LNCaP clone FGC (cell line): ENCODE measurements at regions not wholly inside any gene's neighbourhood (a gene's known extent, or its start where the extent isn't known, plus 50 kb on each side); places are given as distances from the start of the nearest gene placed in this dataset.

Experiments
- DNase-seq: peaks from one replicate; pipeline ENCODE4 v3.0.0-alpha.2; 2011; ENCODE audit warnings: low read depth
- H3K4me3 ChIP-seq: 2 replicates; pipeline ENCODE4 v1.5.1; 2011; ENCODE audit warnings: mild to moderate bottlenecking, low read depth, low read length, control low read depth
- TF ChIP-seq, protein P1 (sequence below): IDR thresholded peaks from 2 replicates; pipeline ENCODE4 v1.5.1; 2012; ENCODE audit warnings: mild to moderate bottlenecking; ENCODE audit not compliant: control insufficient read depth, insufficient read depth; ENCODE audit errors: extremely low read depth

DNA sequence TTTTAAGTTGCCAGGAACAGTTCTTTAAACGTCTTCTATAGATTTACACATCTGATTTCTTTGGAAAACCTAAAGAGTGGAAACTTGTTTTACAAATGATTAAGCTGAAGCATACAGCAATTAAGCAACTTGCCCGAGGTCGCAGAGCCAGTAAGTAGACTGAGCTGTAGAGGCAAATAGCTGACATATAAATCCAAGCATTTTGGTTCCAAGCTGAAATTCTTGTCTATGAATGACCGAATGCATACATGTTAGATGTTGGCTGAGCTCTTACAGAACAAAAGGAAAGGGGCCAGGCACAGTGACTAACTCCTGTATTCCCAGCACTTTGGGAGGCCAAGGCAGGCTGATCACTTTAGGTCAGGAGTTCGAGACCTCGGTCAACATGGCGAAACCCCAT is 101.8 kb upstream of the SGK1 start:
- TF ChIP-seq, protein P1, sequence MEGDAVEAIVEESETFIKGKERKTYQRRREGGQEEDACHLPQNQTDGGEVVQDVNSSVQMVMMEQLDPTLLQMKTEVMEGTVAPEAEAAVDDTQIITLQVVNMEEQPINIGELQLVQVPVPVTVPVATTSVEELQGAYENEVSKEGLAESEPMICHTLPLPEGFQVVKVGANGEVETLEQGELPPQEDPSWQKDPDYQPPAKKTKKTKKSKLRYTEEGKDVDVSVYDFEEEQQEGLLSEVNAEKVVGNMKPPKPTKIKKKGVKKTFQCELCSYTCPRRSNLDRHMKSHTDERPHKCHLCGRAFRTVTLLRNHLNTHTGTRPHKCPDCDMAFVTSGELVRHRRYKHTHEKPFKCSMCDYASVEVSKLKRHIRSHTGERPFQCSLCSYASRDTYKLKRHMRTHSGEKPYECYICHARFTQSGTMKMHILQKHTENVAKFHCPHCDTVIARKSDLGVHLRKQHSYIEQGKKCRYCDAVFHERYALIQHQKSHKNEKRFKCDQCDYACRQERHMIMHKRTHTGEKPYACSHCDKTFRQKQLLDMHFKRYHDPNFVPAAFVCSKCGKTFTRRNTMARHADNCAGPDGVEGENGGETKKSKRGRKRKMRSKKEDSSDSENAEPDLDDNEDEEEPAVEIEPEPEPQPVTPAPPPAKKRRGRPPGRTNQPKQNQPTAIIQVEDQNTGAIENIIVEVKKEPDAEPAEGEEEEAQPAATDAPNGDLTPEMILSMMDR, result no peak
- H3K4me3 ChIP-seq, result no peak overlapping the region
- DNase-seq, result no peak

DNA sequence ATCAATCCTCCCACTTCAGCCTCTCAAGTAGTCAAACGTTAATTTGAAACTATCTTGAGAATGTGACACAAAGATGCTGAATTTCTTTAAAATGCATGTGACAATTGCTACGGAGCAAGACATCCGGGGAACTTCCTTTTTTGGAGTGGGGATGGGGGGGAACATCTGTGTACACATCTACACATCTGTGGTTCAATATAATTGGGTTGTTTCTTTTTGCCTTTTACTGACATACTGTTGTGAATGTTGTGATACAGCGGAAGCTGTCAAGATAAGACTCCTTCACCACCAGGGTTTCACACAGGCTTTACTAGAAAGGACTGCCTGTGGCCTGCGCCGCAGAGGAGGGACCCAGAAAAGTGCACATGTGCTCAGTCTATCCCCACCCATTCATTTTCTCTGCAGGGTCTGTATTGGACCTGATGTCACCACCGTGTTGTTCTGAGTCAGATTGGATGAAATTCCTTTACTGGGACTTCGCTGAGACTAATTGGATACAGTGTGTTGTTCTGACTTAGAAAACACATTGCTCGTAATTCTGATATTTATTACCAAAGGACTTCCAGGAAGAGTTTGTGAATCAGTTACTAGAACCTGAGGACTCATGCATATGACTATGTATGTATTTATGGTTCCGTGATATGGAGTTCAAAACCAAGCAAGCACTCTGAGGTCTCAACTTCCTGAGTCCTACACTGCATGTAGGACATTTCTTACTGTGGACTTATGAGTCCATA is 98.7 kb upstream of the SGK1 start:
- H3K4me3 ChIP-seq, result no peak overlapping the region
- DNase-seq, result no peak
- TF ChIP-seq, protein P1, result no peak

DNA sequence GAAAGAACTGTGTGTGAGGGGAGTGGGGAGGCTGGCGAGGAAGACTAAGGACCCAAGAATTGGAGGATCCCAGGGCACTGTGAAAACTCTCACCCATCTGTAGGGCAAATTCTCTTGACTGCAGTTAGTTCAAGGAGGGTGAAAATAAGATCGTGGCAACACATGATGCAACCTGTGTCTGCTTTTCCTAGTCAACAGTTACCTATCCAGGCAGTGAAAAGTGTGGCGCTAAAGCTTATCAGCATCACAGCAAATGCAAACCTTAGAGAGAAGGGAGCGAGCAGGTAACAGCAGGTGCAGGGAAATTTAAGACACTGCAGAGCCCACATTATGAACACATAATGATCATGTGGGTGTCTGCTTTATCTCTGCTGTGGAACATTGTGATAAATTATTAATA is 97.7 kb upstream of the SGK1 start:
- H3K4me3 ChIP-seq, result no peak overlapping the region
- DNase-seq, result no peak
- TF ChIP-seq, protein P1, result no peak

DNA sequence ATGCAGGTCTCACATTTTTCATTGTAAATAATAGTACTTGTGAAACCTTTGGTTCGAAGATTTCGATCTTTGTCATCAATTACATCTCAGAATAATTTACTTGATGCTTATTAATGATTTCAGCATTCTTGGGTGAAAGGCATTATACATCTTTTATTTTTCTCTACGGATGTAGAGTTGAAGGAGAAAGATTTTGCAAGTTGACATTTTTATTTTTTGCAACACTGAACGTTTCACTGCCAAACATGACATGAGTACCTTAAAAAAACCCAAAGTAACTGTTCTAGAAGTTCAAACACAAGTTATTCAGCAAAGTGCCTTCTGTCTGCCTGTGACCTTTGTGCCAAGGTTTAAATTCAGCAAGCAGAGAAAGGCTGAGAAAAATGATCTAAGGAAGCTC is 97.3 kb upstream of the SGK1 start:
- TF ChIP-seq, protein P1, result no peak
- no peak for DNase-seq
- no peak overlapping the region for H3K4me3 ChIP-seq

DNA sequence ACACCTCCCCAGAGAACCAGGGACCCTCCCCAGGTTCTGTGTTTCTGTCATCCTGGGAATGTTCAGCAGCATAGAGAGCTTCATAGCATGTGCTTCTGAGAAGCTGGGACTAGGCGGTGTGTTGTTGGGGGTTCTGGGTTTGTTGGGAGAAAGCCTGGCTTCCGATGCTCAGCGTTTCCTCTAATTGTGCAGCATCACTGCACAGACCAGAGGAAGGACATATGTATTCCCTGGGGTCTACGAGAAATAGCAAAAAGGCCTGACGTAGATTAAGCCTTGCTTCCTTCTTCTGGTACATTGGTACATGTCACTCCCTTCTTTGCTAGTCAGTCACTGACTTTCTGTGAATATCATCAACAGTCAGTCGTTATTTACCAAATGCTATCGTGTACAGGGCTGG is 96.9 kb upstream of the SGK1 start:
- TF ChIP-seq, protein P1, result no peak
- DNase-seq, result no peak
- no peak overlapping the region for H3K4me3 ChIP-seq

DNA sequence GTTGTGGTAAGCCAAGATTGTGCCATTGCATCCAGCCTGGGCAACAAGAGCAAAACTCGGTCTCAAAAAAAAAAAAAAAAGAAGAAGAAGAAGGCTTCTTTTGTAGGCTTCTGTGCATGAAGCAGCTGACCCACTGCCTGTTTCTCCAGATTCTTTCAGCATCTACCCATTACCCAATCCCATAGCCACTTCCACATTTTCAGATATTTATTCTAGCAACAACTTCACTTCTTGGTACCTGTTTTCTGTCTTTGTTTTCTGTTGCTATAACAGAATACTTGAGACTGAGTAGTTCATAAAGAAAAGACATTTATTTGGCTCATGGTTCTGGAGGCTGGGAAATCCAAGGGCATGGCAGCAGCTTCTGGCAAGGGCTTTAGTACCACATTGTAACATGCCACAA is 95.3 kb upstream of the SGK1 start:
- DNase-seq, result no peak
- TF ChIP-seq, protein P1, result no peak

DNA sequence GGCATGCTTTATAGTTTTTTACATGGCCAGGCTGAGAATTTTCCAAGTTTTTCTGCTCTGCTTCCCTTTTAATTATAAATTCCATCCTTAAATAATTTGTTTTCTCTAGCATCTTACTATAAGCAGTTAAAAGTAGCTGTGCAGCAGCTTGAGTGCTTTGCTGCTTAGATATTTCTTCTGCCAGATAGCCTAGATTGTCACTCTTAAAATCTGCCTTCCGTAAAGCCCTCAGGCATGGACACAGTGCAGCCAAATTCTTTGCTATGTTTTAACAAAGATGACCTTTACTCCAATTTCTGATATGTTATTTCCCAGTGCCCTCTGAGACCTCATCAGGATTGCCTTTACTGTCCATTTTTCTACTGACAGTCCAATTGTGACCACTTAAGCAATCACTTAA is 92.6 kb upstream of the SGK1 start:
- TF ChIP-seq, protein P1, result no peak
- DNase-seq, result no peak
- no peak overlapping the region for H3K4me3 ChIP-seq

More for the DNA sequence above, 95.3 kb upstream of the SGK1 start:
- H3K4me3 ChIP-seq, result no peak overlapping the region
